ENCODE measurements at regions not wholly inside any gene's neighbourhood (a gene's known extent, or its start where the extent isn't known, plus 50 kb on each side); places are given as distances from the start of the nearest gene placed in this dataset.

DNA sequence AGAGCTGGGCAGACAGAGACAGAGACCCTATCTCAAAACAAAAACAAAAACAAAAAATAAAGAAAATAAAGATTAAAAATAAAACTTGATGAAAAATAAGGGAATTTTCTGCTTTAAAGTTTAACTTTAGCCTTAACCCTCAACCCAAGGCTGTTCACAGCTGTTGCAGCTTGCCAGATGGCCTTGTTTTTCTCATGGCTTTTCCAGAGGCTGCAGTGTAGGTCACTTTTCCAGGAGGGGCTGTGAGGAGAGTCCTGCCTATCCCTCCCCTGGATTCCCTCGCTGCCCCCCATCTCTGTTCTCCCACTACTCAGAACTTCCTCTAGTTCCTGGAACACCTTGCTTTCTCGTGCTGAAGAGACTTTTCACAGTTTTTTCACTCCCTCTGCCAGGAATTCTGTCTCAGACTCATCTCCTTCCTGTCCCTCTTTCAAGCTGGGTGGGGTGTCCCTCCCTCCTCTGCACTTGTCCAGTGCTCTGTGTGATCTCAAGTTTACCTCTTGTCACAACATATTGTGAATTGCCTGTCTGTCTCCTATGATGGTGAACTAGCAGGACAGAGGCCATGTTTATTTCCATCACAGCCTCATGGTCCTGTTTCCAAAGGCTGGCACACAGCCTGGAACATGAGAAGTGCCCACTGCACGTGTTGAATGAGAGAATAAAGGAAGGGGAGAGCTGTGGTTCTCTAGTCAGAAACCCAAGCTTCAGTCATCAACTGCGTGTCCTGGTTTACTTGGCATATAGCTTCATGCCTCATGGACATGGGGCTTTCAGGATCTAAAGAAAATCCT lies 69.9 kb upstream of the MSI2 start:
- no peak overlapping the region for H3K9ac ChIP-seq (ENCODE audit: low read length in 3 of 3)
- DNase-seq (peak in 2 of 5 donors; percentile 12 to 58), FAIRE-seq (no peak)
- H3K27me3 ChIP-seq (ENCODE audit: control insufficient read depth, insufficient read depth, low read length), result no peaks in the 10 kb centered on the region
- H3K9me3 ChIP-seq (ENCODE audit: control insufficient read depth in 2 of 3, insufficient read depth in 1 of 3, low read length in 3 of 3), result no peaks in the 10 kb centered on the region
- no peaks in the 10 kb centered on the region for H3K4me1 ChIP-seq (ENCODE audit: control insufficient read depth in 2 of 3, insufficient read depth in 2 of 3, low read depth in 1 of 3, low read length in 3 of 3)
- intact Hi-C loops (cut with DNase I), result no loop called here
- no peak overlapping the region for H3K27ac ChIP-seq (ENCODE audit: low read depth in 2 of 2, low read length in 2 of 2)
- no peak overlapping the region for H3K4me3 ChIP-seq (ENCODE audit: low read length in 3 of 3)
- H3K36me3 ChIP-seq (ENCODE audit: control insufficient read depth in 2 of 3, insufficient read depth in 3 of 3, low read length in 3 of 3), result no peaks in the 10 kb centered on the region
- TF ChIP-seq, protein P1, sequence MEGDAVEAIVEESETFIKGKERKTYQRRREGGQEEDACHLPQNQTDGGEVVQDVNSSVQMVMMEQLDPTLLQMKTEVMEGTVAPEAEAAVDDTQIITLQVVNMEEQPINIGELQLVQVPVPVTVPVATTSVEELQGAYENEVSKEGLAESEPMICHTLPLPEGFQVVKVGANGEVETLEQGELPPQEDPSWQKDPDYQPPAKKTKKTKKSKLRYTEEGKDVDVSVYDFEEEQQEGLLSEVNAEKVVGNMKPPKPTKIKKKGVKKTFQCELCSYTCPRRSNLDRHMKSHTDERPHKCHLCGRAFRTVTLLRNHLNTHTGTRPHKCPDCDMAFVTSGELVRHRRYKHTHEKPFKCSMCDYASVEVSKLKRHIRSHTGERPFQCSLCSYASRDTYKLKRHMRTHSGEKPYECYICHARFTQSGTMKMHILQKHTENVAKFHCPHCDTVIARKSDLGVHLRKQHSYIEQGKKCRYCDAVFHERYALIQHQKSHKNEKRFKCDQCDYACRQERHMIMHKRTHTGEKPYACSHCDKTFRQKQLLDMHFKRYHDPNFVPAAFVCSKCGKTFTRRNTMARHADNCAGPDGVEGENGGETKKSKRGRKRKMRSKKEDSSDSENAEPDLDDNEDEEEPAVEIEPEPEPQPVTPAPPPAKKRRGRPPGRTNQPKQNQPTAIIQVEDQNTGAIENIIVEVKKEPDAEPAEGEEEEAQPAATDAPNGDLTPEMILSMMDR (IDR thresholded peaks at IDR 0.05; ENCODE audit: borderline replicate concordance, extremely low read depth, insufficient read depth), result no peak

DNA sequence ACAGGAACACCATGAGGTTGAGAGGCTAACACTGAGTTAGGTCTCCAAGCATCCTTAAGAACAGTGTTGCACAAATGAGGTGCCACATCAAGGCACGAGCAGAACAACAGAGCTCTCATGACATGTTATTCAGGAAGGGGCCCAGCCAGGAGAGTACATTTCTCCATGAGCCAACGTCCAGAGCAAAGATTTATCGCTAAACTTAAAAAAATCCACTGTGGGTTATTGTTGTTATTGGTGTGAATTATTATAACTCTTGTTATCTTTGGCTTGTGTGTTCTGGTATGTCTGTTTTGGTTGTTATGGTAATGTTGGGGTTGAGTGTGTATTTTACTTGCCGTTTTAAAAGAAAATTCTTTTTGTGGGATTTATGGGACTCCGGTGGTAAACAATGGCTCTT lies 68.9 kb upstream of the MSI2 start:
- no peak overlapping the region for H3K4me3 ChIP-seq (ENCODE audit: low read length in 3 of 3)
- no peaks in the 10 kb centered on the region for H3K36me3 ChIP-seq (ENCODE audit: control insufficient read depth in 2 of 3, insufficient read depth in 3 of 3, low read length in 3 of 3)
- H3K9ac ChIP-seq (ENCODE audit: low read length in 3 of 3), result no peak overlapping the region
- intact Hi-C loops (cut with DNase I), result no loop called here
- FAIRE-seq (no peak), DNase-seq (peak in 1 of 5 donors; percentile 42)
- H3K4me1 ChIP-seq (ENCODE audit: control insufficient read depth in 2 of 3, insufficient read depth in 2 of 3, low read depth in 1 of 3, low read length in 3 of 3), result no peaks in the 10 kb centered on the region
- no peaks in the 10 kb centered on the region for H3K27me3 ChIP-seq (ENCODE audit: control insufficient read depth, insufficient read depth, low read length)
- TF ChIP-seq, protein P1 (IDR thresholded peaks at IDR 0.05; ENCODE audit: borderline replicate concordance, extremely low read depth, insufficient read depth), result no peak
- no peak overlapping the region for H3K27ac ChIP-seq (ENCODE audit: low read depth in 2 of 2, low read length in 2 of 2)
- no peaks in the 10 kb centered on the region for H3K9me3 ChIP-seq (ENCODE audit: control insufficient read depth in 2 of 3, insufficient read depth in 1 of 3, low read length in 3 of 3)

DNA sequence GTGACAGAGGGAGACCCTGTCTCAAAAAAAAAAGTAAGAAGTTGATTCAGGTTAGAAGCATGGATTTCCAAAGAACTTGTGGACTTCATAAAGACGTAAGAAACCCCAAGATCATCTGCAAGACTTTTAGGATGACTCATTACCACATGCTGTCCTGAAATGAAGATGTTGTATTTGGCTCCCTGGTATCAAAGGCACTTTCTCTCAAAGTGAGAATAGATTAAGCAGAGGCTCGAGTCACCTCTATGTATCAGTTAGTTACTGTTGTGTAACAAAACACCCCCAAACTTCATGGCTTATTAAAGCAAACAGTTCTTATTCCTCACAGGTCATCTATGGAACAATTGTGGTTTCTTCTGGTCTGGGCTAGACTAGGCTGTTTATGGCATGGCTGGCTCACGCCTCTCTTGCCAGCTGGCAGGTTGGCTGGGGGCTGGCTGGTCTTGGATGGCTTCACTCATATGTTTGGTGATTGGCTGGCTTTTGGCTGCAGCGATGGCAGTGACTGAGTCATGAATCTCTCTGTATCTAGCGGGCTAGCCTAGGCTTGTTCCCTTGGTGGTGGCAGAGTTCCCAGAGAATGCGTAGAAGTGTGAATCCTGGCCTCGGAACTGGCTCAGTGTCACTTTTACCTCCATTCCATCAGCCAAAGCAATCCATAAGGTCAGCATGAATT lies 60.4 kb upstream of the MSI2 start:
- no peak overlapping the region for H3K27ac ChIP-seq (ENCODE audit: low read depth in 2 of 2, low read length in 2 of 2)
- FAIRE-seq, result no peak
- TF ChIP-seq, protein P1 (IDR thresholded peaks at IDR 0.05; ENCODE audit: borderline replicate concordance, extremely low read depth, insufficient read depth), result no peak
- no peak overlapping the region for H3K4me3 ChIP-seq (ENCODE audit: low read length in 3 of 3)
- DNase-seq, result no peak
- intact Hi-C loops (cut with DNase I), result no loop called here
- no peaks in the 10 kb centered on the region for H3K36me3 ChIP-seq (ENCODE audit: control insufficient read depth in 2 of 3, insufficient read depth in 3 of 3, low read length in 3 of 3)
- H3K27me3 ChIP-seq (ENCODE audit: control insufficient read depth, insufficient read depth, low read length), result no peaks in the 10 kb centered on the region
- no peaks in the 10 kb centered on the region for H3K9me3 ChIP-seq (ENCODE audit: control insufficient read depth in 2 of 3, insufficient read depth in 1 of 3, low read length in 3 of 3)
- H3K4me1 ChIP-seq (ENCODE audit: control insufficient read depth in 2 of 3, insufficient read depth in 2 of 3, low read depth in 1 of 3, low read length in 3 of 3), result no peaks in the 10 kb centered on the region
- no peak overlapping the region for H3K9ac ChIP-seq (ENCODE audit: low read length in 3 of 3)

Data from kidney (tissue), 13 donors.